Activated B cell treated with CpG ODN at 0.5 μM for 24 hours (primary cell): ENCODE measurements at regions not wholly inside any gene's neighbourhood (a gene's known extent, or its start where the extent isn't known, plus 50 kb on each side); places are given as distances from the start of the nearest gene placed in this dataset.
"Not testable (repeated sequence)": the region's sequence is repeated elsewhere in the genome, so short reads cannot be mapped to it uniquely, and the experiment has no call there.

Experiments used
- ATAC-seq: fragments of 200-7000 bp; cut with Tn5 transposase; one replicate; pipeline ENCODE4 v1.10.0; 2021; ENCODE audit warnings: low read depth, mild to moderate bottlenecking, moderate library complexity
- CTCF ChIA-PET: fragments of 350-600 bp; sonication (Branson Sonifier 250); formaldehyde crosslinking; loops from one replicate; lab custom pipeline; 2021; ENCODE audit warnings: antibody characterized with exemption; lab: Charles Lee
- POLR2A ChIA-PET: fragments of 350-600 bp; sonication (Branson Sonifier 250); formaldehyde crosslinking; loops from one replicate; lab custom pipeline; 2021; ENCODE audit warnings: antibody characterized with exemption; lab: Charles Lee
- DNase-seq: peaks from one replicate; pipeline ENCODE4 v3.0.0; 2022
- H3K27ac Mint-ChIP-seq: one replicate; pipeline ENCODE4 v1.8.0; 2020; ENCODE audit warnings: mixed read lengths
- H3K27me3 Mint-ChIP-seq: one replicate; pipeline ENCODE4 v1.8.0; 2021; ENCODE audit warnings: mixed read lengths
- H3K36me3 Mint-ChIP-seq: one replicate; pipeline ENCODE4 v1.8.0; 2021; ENCODE audit warnings: low read depth, mixed read lengths
- H3K4me1 Mint-ChIP-seq: one replicate; pipeline ENCODE4 v1.8.0; 2021; ENCODE audit warnings: mixed read lengths
- H3K4me3 Mint-ChIP-seq: one replicate; pipeline ENCODE4 v1.8.0; 2020; ENCODE audit warnings: mild to moderate bottlenecking, mixed read lengths
- H3K9me3 Mint-ChIP-seq: one replicate; pipeline ENCODE4 v1.8.0; 2020; ENCODE audit warnings: mixed read lengths
- CTCF ChIP-seq: fragments of 200-600 bp; IDR thresholded peaks from one replicate; pipeline ENCODE4 v1.8.0; 2022; ENCODE audit warnings: antibody characterized with exemption, mild to moderate bottlenecking
- intact Hi-C: fragments of 100-400 bp; cut with micrococcal nuclease; formaldehyde crosslinking; loops from one replicate; pipeline ENCODE4 v1.15.1; 2024

- ATAC-seq (no peak), DNase-seq (no peak)
- intact Hi-C loops = no loop called here
- Mint-ChIP-seq H3K27ac (no peak overlapping the region), H3K36me3 (no peaks in the 10 kb centered on the region), H3K4me1 (no peaks in the 10 kb centered on the region), H3K27me3 (no peaks in the 10 kb centered on the region), H3K4me3 (no peak overlapping the region), H3K9me3 (no peaks in the 10 kb centered on the region)
- ChIA-PET CTCF (no interaction called here), POLR2A (no interaction called here)
- TF ChIP-seq CTCF = no peak
Observed at GRCh38 chr7:138388673-138389491, 71.2 kb upstream of the TRIM24 start.

GRCh38 chr7:138395763-138396162, 64.3 kb upstream of the TRIM24 start:
- H3K27ac Mint-ChIP-seq = no peak overlapping the region
- no peaks in the 10 kb centered on the region for H3K36me3 Mint-ChIP-seq
- H3K27me3 Mint-ChIP-seq = no peaks in the 10 kb centered on the region
- no peak for ATAC-seq
- POLR2A ChIA-PET = no interaction called here
- H3K4me1 Mint-ChIP-seq = no peaks in the 10 kb centered on the region
- CTCF ChIA-PET = no interaction called here
- H3K9me3 Mint-ChIP-seq = no peaks in the 10 kb centered on the region
- TF ChIP-seq CTCF = no peak
- no peak for DNase-seq
- intact Hi-C loops = no loop called here
- H3K4me3 Mint-ChIP-seq = no peak overlapping the region

GRCh38 chr7:138396251-138397070, 63.6 kb upstream of the TRIM24 start:
- H3K4me3 Mint-ChIP-seq = no peak overlapping the region
- H3K9me3 Mint-ChIP-seq = no peaks in the 10 kb centered on the region
- ATAC-seq (no peak), DNase-seq (no peak)
- CTCF ChIA-PET = no interaction called here
- POLR2A ChIA-PET = no interaction called here
- H3K27me3 Mint-ChIP-seq = no peaks in the 10 kb centered on the region
- H3K4me1 Mint-ChIP-seq = no peaks in the 10 kb centered on the region
- no peak for TF ChIP-seq CTCF
- no peaks in the 10 kb centered on the region for H3K36me3 Mint-ChIP-seq
- intact Hi-C loops = no loop called here
- no peak overlapping the region for H3K27ac Mint-ChIP-seq

GRCh38 chr7:138397071-138397433, 63.0 kb upstream of the TRIM24 start:
- POLR2A ChIA-PET, H3K36me3 Mint-ChIP-seq, intact Hi-C loops, H3K9me3 Mint-ChIP-seq, H3K4me3 Mint-ChIP-seq, ATAC-seq, H3K27ac Mint-ChIP-seq, CTCF ChIA-PET, DNase-seq, H3K4me1 Mint-ChIP-seq, H3K27me3 Mint-ChIP-seq: not testable (repeated sequence)

- H3K27me3 Mint-ChIP-seq = no peaks in the 10 kb centered on the region
- DNase-seq = no peak
- CTCF ChIA-PET = no interaction called here
- no peak overlapping the region for H3K27ac Mint-ChIP-seq
- no peaks in the 10 kb centered on the region for H3K4me1 Mint-ChIP-seq
- intact Hi-C loops = no loop called here
- no peaks in the 10 kb centered on the region for H3K9me3 Mint-ChIP-seq
- no peak overlapping the region for H3K4me3 Mint-ChIP-seq
- no peaks in the 10 kb centered on the region for H3K36me3 Mint-ChIP-seq
- POLR2A ChIA-PET = no interaction called here
- TF ChIP-seq CTCF = no peak
- ATAC-seq = no peak
Observed at GRCh38 chr7:138398857-138399256, 61.2 kb upstream of the TRIM24 start.
